IMR-90 (cell line): ENCODE measurements at regions not wholly inside any gene's neighbourhood (a gene's known extent, or its start where the extent isn't known, plus 50 kb on each side); places are given as distances from the start of the nearest gene placed in this dataset.

Source experiments
- CEBPB ChIP-seq: IDR thresholded peaks from 2 replicates; pipeline ENCODE4 v1.6.1; 2012; ENCODE audit warnings: low read depth, low read length, improper control_type of control experiment
- CTCF ChIP-seq: conservative IDR thresholded peaks from 2 replicates; pipeline ENCODE4 v1.5.1; 2012; ENCODE audit warnings: mild to moderate bottlenecking, low read depth, low read length, improper control_type of control experiment
- ELK1 ChIP-seq: fragments of 150-350 bp; IDR thresholded peaks from 2 replicates; pipeline ENCODE4 v1.6.1; 2016; ENCODE audit warnings: low read depth, mild to moderate bottlenecking, low read length, moderate library complexity, borderline replicate concordance
- FOS ChIP-seq: fragments of 150-350 bp; IDR thresholded peaks from 2 replicates; pipeline ENCODE4 v1.6.1; 2016; ENCODE audit warnings: low read depth, low read length
- MAFK ChIP-seq: IDR thresholded peaks from 2 replicates; pipeline ENCODE4 v1.6.1; 2012; ENCODE audit warnings: low read depth, low read length, improper control_type of control experiment
- MAZ ChIP-seq: IDR thresholded peaks from 2 replicates; pipeline ENCODE4 v1.6.1; 2012; ENCODE audit warnings: low read depth, mild to moderate bottlenecking, low read length, improper control_type of control experiment, moderate library complexity, borderline replicate concordance
- POLR2A ChIP-seq: IDR thresholded peaks from 2 replicates; pipeline ENCODE4 v1.6.1; 2012; ENCODE audit warnings: mild to moderate bottlenecking, low read depth, low read length
- RAD21 ChIP-seq: IDR thresholded peaks from 2 replicates; pipeline ENCODE4 v1.6.1; 2012; ENCODE audit warnings: low read length, improper control_type of control experiment
- RFX5 ChIP-seq: IDR thresholded peaks from 2 replicates; pipeline ENCODE4 v1.8.0; 2012; ENCODE audit warnings: low read depth, mild to moderate bottlenecking, low read length, moderate library complexity
- SMC3 ChIP-seq: fragments of 150-350 bp; IDR thresholded peaks from 2 replicates; pipeline ENCODE4 v1.6.1; 2016; ENCODE audit warnings: low read depth, mild to moderate bottlenecking, antibody characterized with exemption, low read length, moderate library complexity

DNA sequence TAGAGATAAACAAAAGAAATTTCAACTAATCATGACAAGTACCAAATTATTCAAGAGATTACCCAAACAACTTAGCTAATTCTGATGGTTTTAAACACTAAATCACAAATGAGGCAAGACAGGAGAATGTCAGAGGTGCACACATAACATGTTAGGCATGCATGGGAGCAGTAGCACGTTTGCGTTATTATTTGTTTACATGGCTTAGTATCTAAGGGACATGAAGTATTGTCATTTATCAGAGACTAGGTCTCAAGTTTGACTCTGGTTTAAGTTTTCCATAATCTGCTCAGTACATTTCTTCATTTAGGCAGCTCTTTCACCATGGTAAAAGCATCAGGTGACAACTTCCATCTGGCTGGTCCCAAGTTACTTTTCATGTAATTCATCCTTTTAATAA, 244.1 kb upstream of the TNC start:
- no peak for TF ChIP-seq CTCF
- no peak for TF ChIP-seq SMC3
- no peak for TF ChIP-seq MAFK
- TF ChIP-seq POLR2A: no peak
- TF ChIP-seq RFX5: no peak
- TF ChIP-seq CEBPB: no peak
- no peak for TF ChIP-seq RAD21
- TF ChIP-seq FOS: no peak
- TF ChIP-seq MAZ: no peak
- no peak for TF ChIP-seq ELK1
